ELR (cell line): ENCODE measurements at regions not wholly inside any gene's neighbourhood (a gene's known extent, or its start where the extent isn't known, plus 50 kb on each side); places are given as distances from the start of the nearest gene placed in this dataset.
"Not testable (repeated sequence)": the region's sequence is repeated elsewhere in the genome, so short reads cannot be mapped to it uniquely, and the experiment has no call there.

Experiments
- DNase-seq: peaks from one replicate; pipeline ENCODE4 v3.0.0-alpha.2; 2015; ENCODE audit warnings: low read depth

GRCh38 chr22:34319346-34319745, 399.1 kb upstream of the LARGE1 start:
- DNase-seq: no peak

GRCh38 chr22:34324763-34325162, 404.5 kb upstream of the LARGE1 start:
- no peak for DNase-seq

GRCh38 chr22:34326901-34327300, 406.6 kb upstream of the LARGE1 start:
- no peak for DNase-seq

GRCh38 chr22:34330432-34330831, 410.2 kb upstream of the LARGE1 start:
- no peak for DNase-seq

- no peak for DNase-seq
These were observed 413.0 kb upstream of the LARGE1 start for GRCh38 chr22:34333285-34333684.

- DNase-seq: no peak
These were observed 414.6 kb upstream of the LARGE1 start for GRCh38 chr22:34334893-34335292.

- DNase-seq: no peak
These were observed 424.4 kb upstream of the LARGE1 start for GRCh38 chr22:34344702-34345101.

GRCh38 chr22:34354071-34354817, 434.0 kb upstream of the LARGE1 start:
- no peak for DNase-seq

GRCh38 chr22:34356481-34356880, 436.2 kb upstream of the LARGE1 start:
- no peak for DNase-seq

- no peak for DNase-seq
These were observed 450.4 kb upstream of the LARGE1 start for GRCh38 chr22:34370711-34371110.

GRCh38 chr22:34379825-34380224, 459.5 kb upstream of the LARGE1 start:
- no peak for DNase-seq

- no peak for DNase-seq
These were observed 460.3 kb upstream of the LARGE1 start for GRCh38 chr22:34380532-34380931.

- no peak for DNase-seq
These were observed 470.1 kb upstream of the LARGE1 start for GRCh38 chr22:34390400-34390799.

- DNase-seq: no peak
These were observed 475.1 kb upstream of the LARGE1 start for GRCh38 chr22:34395370-34395769.

GRCh38 chr22:34403667-34404066, 483.4 kb upstream of the LARGE1 start:
- DNase-seq: no peak

- DNase-seq: no peak
These were observed 489.8 kb upstream of the LARGE1 start for GRCh38 chr22:34410111-34410510.

GRCh38 chr22:34414467-34415440, 494.5 kb upstream of the LARGE1 start:
- DNase-seq: peak; percentile 16

GRCh38 chr22:34416022-34416860, 496.0 kb upstream of the LARGE1 start:
- no peak for DNase-seq

- not testable (repeated sequence) for DNase-seq
These were observed 502.7 kb upstream of the LARGE1 start for GRCh38 chr22:34422948-34423347.

- no peak for DNase-seq
These were observed 507.2 kb upstream of the LARGE1 start for GRCh38 chr22:34427436-34427835.

GRCh38 chr22:34427841-34428240, 507.6 kb upstream of the LARGE1 start:
- DNase-seq: no peak

- DNase-seq: no peak
These were observed 509.0 kb upstream of the LARGE1 start for GRCh38 chr22:34429314-34429713.
